ENCODE measurements at regions not wholly inside any gene's neighbourhood (a gene's known extent, or its start where the extent isn't known, plus 50 kb on each side); places are given as distances from the start of the nearest gene placed in this dataset.

DNA sequence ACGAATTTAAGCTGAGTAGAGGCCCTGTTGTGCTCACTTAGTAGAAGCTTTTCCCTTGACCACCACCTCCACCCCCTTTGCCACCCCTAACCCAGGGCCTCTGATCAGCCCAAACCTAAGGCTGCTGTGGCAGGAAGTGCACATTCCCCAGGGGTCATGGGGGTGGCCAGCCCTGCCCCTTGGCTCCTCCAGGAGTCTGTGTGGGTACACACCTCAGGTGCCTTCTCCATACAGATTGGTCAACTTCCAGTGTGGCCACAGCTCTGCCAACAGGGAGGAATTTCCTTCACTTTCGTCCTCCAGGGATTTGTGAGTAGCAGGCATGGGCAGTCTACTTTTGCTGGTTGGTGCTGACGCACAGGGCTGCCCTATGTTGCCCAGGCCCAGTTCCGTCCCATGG, 249.9 kb upstream of the ZNF32 start:
- intact Hi-C loops (cut with DNase I, micrococcal nuclease), result no loop called here
- no peak for DNase-seq
- TF ChIP-seq, protein P1, sequence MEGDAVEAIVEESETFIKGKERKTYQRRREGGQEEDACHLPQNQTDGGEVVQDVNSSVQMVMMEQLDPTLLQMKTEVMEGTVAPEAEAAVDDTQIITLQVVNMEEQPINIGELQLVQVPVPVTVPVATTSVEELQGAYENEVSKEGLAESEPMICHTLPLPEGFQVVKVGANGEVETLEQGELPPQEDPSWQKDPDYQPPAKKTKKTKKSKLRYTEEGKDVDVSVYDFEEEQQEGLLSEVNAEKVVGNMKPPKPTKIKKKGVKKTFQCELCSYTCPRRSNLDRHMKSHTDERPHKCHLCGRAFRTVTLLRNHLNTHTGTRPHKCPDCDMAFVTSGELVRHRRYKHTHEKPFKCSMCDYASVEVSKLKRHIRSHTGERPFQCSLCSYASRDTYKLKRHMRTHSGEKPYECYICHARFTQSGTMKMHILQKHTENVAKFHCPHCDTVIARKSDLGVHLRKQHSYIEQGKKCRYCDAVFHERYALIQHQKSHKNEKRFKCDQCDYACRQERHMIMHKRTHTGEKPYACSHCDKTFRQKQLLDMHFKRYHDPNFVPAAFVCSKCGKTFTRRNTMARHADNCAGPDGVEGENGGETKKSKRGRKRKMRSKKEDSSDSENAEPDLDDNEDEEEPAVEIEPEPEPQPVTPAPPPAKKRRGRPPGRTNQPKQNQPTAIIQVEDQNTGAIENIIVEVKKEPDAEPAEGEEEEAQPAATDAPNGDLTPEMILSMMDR (IDR thresholded peaks at IDR 0.05), result no peak
- no peak for ATAC-seq (ENCODE audit: poor library complexity)
- H3K36me3 Mint-ChIP-seq (ENCODE audit: low read depth), result no peaks in the 10 kb centered on the region
- Histone ChIP-seq H3K9me3 (ENCODE audit: control insufficient read depth in 1 of 2, insufficient read depth in 1 of 2, low read length in 2 of 2) (no peaks in the 10 kb centered on the region), H3K4me1 (ENCODE audit: insufficient read depth, low read length) (no peaks in the 10 kb centered on the region), H3K4me3 (ENCODE audit: low read length) (no peak overlapping the region), H3K36me3 (ENCODE audit: insufficient read depth, low read length) (no peaks in the 10 kb centered on the region), H3K27me3 (ENCODE audit: control insufficient read depth in 1 of 2, insufficient read depth in 2 of 2, low read length in 2 of 2) (no peaks in the 10 kb centered on the region), H3K27ac (ENCODE audit: low read depth in 1 of 2, low read length in 2 of 2) (no peak overlapping the region)
- H3K4me1 Mint-ChIP-seq (ENCODE audit: low read depth), result no peaks in the 10 kb centered on the region
- H3K4me3 Mint-ChIP-seq, result no peak overlapping the region
- ChIA-PET CTCF (no interaction called here), POLR2A (no interaction called here)
- no peaks in the 10 kb centered on the region for H3K9me3 Mint-ChIP-seq
- peaks cover 12% of the 10 kb centered on the region for H3K27me3 Mint-ChIP-seq
- H3K27ac Mint-ChIP-seq, result no peak overlapping the region

DNA sequence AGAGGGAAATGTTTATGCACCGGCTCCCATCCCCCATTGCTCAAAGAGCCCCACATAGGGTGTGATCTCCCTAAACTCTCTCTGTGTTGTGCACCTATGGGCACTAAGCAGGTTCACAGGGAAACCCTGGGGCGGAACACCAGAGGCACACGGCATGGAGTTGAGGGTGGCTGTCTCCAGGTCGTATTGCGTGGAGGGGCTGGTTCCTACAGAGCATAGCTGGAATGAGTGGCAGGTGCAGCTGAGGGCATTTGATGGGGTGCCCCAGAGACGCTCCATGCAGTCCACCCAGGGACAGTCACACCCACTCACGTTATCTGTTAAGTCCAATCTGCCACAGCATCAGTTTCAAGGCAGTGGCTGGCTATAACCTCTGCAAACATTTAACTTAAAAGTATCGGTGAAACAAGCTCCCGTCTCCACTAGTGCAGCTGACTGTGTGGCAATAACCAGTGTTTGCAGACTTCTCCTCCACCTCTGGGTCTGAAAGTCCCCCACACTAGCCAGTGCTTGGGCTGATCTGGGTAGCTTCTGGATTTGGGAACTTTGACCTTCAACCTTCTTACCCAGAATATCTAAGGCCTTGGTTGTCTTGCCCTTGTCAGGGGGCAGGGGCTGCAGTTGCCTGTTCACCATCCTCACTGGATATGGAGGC, 249.2 kb upstream of the ZNF32 start:
- TF ChIP-seq, protein P1 (IDR thresholded peaks at IDR 0.05), result no peak
- no peaks in the 10 kb centered on the region for H3K4me1 Mint-ChIP-seq (ENCODE audit: low read depth)
- H3K27me3 ChIP-seq (ENCODE audit: control insufficient read depth in 1 of 2, insufficient read depth in 2 of 2, low read length in 2 of 2), result no peaks in the 10 kb centered on the region
- no peak overlapping the region for H3K4me3 ChIP-seq (ENCODE audit: low read length)
- POLR2A ChIA-PET, result no interaction called here
- no peak overlapping the region for H3K4me3 Mint-ChIP-seq
- H3K9me3 ChIP-seq (ENCODE audit: control insufficient read depth in 1 of 2, insufficient read depth in 1 of 2, low read length in 2 of 2), result no peaks in the 10 kb centered on the region
- no peaks in the 10 kb centered on the region for H3K4me1 ChIP-seq (ENCODE audit: insufficient read depth, low read length)
- no peaks in the 10 kb centered on the region for H3K36me3 Mint-ChIP-seq (ENCODE audit: low read depth)
- peaks cover 16% of the 10 kb centered on the region for H3K27me3 Mint-ChIP-seq
- no peak for ATAC-seq (ENCODE audit: poor library complexity)
- no peaks in the 10 kb centered on the region for H3K36me3 ChIP-seq (ENCODE audit: insufficient read depth, low read length)
- intact Hi-C loops (cut with DNase I, micrococcal nuclease), result no loop called here
- H3K27ac Mint-ChIP-seq, result no peak overlapping the region
- no peak overlapping the region for H3K27ac ChIP-seq (ENCODE audit: low read depth in 1 of 2, low read length in 2 of 2)
- DNase-seq, result peak in 1 of 14 experiments; percentile 1
- no peaks in the 10 kb centered on the region for H3K9me3 Mint-ChIP-seq
- CTCF ChIA-PET, result interaction anchor here (1.2 kb wide), 1 partner anchor 12 kb away, joined by 3 read pairs; no protein-coding TSS in a partner anchor

DNA sequence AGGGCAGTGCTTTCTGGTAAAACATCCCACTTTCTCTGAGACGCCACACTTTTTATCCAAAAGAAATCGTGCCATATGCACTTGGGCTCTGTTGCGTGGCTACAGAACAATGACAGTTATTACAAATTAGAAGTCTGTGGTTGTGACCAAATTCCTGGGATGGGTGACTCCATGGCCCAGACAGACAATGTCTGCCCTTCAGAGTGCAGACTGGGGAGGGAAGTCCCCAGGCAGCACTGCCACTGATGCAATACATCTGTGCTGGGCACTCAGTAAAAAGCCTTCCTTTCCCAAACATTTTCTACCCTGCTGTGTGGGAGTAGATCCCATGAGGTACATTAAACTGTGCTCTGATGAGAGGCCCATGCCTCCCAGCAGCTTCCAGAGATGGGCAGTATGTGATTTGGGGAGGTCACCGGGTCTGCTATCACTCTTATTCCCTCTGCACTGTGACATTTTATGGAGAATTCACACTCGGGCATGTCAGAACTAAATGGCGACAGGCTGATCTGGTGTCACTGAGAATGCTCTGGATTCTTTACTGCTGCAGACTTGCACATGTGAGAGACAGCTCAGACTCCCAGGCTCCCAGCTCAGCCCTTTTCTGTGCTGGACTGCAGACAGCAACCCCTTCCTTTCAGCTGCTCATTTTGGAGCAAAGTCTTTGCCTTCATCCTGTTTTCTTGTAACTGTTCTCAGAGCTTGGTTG, 243.5 kb upstream of the ZNF32 start:
- H3K27me3 ChIP-seq (ENCODE audit: control insufficient read depth in 1 of 2, insufficient read depth in 2 of 2, low read length in 2 of 2), result peaks cover 0 to 4% of the 10 kb centered on the region in 2 experiments
- Mint-ChIP-seq H3K4me1 (ENCODE audit: low read depth) (no peaks in the 10 kb centered on the region), H3K4me3 (no peak overlapping the region), H3K9me3 (no peaks in the 10 kb centered on the region), H3K36me3 (ENCODE audit: low read depth) (no peaks in the 10 kb centered on the region), H3K27ac (no peak overlapping the region), H3K27me3 (peaks cover 13% of the 10 kb centered on the region)
- CTCF ChIA-PET, result no interaction called here
- H3K27ac ChIP-seq (ENCODE audit: low read depth in 1 of 2, low read length in 2 of 2), result no peak overlapping the region
- DNase-seq, result no peak
- no peaks in the 10 kb centered on the region for H3K4me1 ChIP-seq (ENCODE audit: insufficient read depth, low read length)
- no peaks in the 10 kb centered on the region for H3K9me3 ChIP-seq (ENCODE audit: control insufficient read depth in 1 of 2, insufficient read depth in 1 of 2, low read length in 2 of 2)
- POLR2A ChIA-PET, result no interaction called here
- ATAC-seq (ENCODE audit: poor library complexity), result no peak
- TF ChIP-seq, protein P1 (IDR thresholded peaks at IDR 0.05), result no peak
- no peaks in the 10 kb centered on the region for H3K36me3 ChIP-seq (ENCODE audit: insufficient read depth, low read length)
- H3K4me3 ChIP-seq (ENCODE audit: low read length), result no peak overlapping the region
- intact Hi-C loops (cut with DNase I, micrococcal nuclease), result no loop called here

Data from CD4-positive, alpha-beta T cell (primary cell).